Stimulated activated CD8-positive, alpha-beta memory T cell treated with anti-CD3 and anti-CD28 coated beads, Interleukin-7, amount 100 ng/mL, for 24 hours (primary cell): ENCODE measurements at regions not wholly inside any gene's neighbourhood (a gene's known extent, or its start where the extent isn't known, plus 50 kb on each side); places are given as distances from the start of the nearest gene placed in this dataset.
"Not testable (repeated sequence)": the region's sequence is repeated elsewhere in the genome, so short reads cannot be mapped to it uniquely, and the experiment has no call there.

Experiments used
- DNase-seq: peaks from one replicate; pipeline ENCODE4 v3.0.0-alpha.2; 2020; ENCODE audit warnings: low read depth

GRCh38 chr9:41754822-41755221 lies 374.4 kb downstream of the CNTNAP3B start:
- not testable (repeated sequence) for DNase-seq

DNA sequence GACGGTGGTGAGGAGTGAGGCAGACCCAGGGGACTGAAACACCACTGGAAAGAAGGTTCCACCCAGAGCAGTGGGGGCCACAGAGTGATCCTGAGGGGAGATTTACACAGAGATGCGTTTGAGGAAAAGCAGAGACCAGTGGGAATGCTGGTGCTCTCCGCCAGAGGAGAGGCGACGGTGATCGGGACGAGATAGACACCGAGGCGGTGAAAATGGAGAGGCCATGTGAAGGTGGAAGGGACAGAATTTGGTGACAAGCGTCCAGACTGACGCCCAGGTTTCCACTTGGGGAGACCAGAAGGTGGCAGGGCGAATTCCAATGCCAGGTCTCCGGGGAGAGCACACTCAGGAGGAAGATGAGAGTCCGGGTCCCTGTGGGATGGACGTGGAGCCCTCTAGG lies 374.8 kb downstream of the CNTNAP3B start:
- DNase-seq = not testable (repeated sequence)

- DNase-seq = not testable (repeated sequence)
Measured at GRCh38 chr9:41741897-41742296, 387.3 kb downstream of the CNTNAP3B start.

GRCh38 chr9:41741173-41741572 lies 388.1 kb downstream of the CNTNAP3B start:
- DNase-seq = not testable (repeated sequence)

GRCh38 chr9:41738681-41739080 lies 390.5 kb downstream of the CNTNAP3B start:
- not testable (repeated sequence) for DNase-seq

DNA sequence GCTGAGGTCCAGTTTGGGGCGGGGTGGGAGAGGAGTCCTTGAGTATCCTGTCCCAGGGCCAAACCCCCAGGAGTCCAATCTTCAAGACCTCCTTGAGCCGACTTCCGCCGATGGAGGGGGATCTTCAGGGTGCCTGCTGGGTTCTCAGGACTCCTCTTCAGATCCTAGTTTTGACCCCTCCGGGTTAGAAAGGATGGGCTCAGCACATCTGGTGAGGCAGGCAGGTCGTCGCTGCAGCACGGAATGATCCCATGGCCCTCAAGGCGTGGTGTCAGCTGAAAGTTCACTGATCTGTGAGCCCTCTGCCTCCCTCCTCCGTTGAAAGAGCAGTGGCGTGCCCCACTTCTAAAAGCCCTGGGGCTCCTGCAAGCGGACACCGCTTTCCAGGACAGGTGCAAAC lies 430.0 kb downstream of the CNTNAP3B start:
- DNase-seq = not testable (repeated sequence)

GRCh38 chr9:41697080-41697479 lies 432.1 kb downstream of the CNTNAP3B start:
- not testable (repeated sequence) for DNase-seq

- not testable (repeated sequence) for DNase-seq
Measured at GRCh38 chr9:41679312-41679711, 449.9 kb downstream of the CNTNAP3B start.

DNA sequence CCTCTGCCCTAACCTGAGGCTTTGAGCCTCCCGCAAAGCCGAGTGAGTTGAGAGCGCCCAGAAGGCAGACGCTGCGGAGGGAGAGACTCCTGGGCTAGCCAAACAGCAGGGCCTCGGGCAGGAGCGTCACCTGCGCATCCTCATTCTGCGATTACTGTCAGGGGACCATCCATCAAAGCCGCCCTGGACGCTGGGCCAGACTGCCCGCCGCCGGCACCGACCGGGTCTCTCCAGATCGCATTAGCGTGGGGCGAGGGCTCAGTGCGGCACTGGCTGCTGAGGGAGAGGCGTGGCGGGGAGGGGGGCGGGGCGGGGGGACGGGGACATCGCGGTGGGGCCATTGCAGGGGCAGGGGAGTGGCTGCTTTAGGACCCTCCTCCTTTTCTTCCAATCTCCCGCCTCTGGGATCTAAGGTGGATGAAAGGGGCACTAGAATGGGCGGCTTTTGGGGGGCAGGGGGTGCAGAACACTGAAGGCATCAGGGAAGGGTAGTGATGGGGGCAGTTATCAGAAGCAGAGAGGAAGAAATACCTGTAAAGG lies 465.7 kb downstream of the CNTNAP3B start:
- DNase-seq = not testable (repeated sequence)

- not testable (repeated sequence) for DNase-seq
Measured at GRCh38 chr9:41658706-41659105, 469.6 kb upstream of the ZNG1F start.

- not testable (repeated sequence) for DNase-seq
Measured at GRCh38 chr9:41658116-41658515, 469.0 kb upstream of the ZNG1F start.

GRCh38 chr9:41657141-41657540 lies 468.0 kb upstream of the ZNG1F start:
- DNase-seq = not testable (repeated sequence)

GRCh38 chr9:41655071-41655554 lies 466.0 kb upstream of the ZNG1F start:
- DNase-seq = not testable (repeated sequence)

DNA sequence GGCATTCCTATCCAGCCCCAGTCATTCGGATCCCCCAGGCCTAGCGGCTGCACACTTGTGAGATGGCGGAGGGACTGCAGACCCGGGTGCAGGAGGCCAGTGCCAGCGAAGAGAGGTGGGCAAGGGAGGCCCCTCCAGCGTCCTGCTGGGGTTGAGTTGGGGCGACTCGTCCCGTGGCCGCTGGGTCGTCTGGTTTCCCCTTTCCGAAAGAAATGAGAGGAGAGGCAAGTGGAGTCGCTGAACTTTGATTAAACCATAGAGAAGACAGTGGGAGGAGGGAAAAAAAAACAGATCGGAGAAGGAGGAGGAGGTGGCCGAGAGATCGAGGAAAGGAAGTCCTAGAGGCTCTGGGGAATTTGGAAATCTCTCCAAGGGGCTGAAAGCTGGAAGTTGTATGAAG lies 465.2 kb upstream of the ZNG1F start:
- not testable (repeated sequence) for DNase-seq

DNA sequence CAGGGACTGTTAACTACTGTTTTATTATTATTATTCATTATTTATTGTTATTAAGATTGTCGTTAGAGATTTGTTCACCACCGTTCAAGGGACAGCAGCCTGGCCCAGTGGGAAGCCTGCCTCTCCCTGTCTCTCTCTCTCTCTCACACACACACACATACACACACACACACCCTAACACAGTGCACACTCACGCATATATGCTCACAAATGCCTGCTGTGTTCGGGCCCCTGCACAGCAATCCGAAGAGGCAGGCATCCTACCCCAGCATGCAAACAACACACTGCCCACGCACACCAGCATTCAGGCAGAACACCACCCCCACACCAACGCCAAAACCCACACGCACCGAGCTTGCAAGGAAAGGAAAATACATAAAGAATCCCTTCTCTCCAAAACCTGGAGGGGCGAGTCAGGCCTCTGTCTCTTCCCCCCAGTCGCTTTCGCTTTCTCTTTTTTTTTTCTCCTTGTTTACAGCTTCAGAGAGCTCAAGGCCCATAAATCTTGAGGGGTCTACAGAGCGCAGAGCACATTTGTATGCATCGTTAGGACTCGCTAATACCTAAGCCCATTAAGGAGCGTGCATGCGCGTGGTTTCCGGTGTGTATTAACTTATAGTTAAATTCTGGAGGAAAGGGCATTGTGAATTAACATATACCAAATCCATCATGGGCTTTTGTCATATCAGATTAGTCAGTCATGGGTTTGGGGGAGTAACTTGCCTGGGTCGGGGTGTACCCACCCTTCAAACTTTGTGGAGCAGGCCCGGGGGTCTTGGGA lies 464.6 kb upstream of the ZNG1F start:
- not testable (repeated sequence) for DNase-seq

DNA sequence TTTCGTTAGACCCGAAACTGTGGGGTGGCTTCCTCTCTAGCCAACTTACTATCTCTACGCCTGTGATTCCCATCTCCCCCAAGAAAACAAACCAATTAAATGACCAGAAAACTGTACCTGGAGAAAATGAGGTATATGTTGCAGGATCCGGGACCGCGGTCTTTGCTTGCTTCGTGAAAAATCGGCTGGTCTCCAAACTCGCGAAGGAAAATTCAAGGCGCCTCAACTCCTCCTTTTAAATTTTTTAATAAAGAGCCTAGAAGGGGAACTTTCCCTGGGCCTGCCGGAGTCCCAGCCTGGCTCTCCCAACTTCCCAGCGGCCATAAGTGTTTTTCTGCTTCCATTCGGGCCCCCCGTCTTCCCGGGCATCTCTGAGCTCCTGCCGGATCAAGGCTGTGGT lies 463.7 kb upstream of the ZNG1F start:
- not testable (repeated sequence) for DNase-seq

DNA sequence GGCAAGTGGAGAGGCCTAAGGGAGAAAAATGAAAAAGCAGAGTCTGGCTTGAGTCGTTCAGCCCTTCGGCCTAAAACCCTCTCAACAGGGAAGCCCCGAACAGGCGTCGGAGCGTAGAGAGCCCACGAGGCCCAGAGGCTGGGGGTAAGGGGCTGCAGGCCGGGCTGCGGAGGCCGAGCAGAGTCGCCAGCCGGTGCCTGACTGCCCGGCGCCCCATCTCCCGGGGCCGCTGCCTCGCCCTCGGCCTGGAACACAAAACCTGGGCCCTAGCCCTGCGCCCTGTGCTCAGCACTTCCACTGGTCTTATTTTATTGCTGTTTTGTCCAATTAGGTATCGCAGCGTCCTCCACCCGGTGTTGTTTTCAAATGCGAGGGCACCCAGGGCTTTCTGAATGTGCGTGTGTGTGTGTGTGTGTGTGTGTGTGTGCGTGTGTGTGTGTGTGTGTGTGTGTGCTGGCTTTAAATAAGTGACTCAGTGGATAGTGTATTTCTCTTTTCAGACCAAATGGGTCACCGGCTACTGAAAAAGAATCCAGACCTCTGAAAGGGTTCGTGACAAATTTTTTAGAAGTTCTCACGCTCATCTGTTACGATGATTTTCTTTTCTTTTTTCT lies 463.1 kb upstream of the ZNG1F start:
- DNase-seq = not testable (repeated sequence)

DNA sequence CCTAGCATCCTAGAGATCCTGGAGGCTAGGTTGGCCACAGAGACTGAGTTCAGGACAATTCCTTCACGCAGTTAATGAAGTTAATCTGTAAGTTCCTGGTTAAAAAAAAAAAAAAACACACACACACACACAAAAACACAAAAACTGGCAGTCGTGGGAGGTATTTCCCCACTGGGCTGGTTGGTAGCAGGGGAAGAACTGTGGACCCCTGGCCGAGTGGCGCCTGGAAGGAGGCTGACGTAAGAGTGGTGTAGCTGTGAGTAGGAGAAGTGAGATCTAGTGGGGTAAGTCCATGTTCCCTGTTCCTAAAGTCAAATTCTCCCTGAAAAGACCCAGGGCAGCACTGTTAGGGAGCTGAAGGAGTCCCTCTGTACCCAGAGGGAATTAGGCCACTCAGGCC lies 461.0 kb upstream of the ZNG1F start:
- not testable (repeated sequence) for DNase-seq

DNA sequence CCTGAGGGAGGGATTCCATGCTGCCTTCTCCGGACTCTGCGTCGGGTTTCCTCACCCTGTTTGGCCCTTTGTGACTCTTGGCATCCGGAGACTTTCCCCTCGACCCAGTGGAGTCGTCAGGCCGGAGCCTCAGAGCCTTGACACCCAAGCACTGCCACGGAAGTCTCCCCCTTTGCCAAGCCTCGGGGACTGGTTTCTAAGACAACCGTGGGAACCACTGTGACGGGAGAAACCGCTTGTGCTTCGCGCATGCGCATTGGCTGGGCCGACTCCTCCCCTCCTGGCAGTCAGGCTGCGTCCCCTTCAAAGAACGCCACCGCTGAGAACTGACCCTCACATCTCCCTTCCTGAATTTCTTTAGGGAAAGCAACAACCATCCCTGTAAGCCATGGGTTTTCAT lies 459.4 kb upstream of the ZNG1F start:
- not testable (repeated sequence) for DNase-seq

GRCh38 chr9:41646246-41646645 lies 457.1 kb upstream of the ZNG1F start:
- not testable (repeated sequence) for DNase-seq

GRCh38 chr9:41643571-41644279 lies 454.6 kb upstream of the ZNG1F start:
- peak; percentile 13 for DNase-seq

DNA sequence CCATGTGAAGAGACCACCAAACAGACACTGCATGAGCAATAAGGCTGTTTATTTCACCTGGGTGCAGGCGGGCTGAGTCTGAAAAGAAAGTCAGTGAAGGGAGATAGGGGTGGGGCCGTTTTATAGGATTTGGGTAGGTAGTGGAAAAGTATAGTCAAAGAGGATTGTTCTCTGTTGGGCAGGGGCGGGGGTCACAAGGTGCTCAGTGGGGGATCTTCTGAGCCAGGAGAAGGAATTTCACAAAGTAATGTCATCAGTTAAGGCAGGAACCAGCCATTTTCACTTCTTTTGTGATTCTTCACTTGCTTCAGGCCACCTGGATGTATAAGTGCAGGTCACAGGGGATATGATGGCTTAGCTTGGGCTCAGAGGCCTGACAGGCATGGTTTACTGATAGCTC lies 444.6 kb upstream of the ZNG1F start:
- DNase-seq = not testable (repeated sequence)
